ENCODE measurements at regions not wholly inside any gene's neighbourhood (a gene's known extent, or its start where the extent isn't known, plus 50 kb on each side); places are given as distances from the start of the nearest gene placed in this dataset.

DNA sequence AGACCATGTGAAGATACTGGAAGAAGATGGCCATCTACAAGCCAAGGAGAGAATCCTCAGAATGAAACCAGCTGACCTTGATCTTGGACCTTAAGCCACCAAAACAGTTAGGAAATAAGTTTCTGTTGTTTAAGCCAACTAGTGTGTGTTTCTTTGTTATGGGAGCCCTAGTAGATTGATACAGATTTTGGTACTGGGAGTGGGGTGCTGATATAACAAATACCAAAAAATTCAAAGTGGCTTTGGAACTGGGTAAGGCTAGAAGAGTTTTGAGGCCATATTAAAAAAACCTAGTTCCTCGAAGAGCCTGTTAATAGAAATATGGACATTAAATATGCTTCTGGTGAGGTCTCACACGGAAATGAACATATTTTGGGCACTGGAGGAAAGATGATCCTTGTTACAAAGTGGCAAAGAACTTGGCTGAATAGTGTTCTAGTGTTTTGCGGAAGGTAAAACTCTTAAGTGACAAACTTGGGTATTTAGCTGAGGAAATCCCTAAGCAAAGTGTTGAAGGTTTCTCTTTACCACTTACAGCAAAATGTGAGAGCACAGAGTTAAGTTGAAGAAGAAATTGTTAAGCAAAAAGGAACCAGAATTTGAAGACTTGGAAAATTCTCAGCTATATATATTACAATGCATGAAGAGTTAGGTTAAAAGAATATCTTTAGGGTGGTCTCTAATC, 55.1 kb upstream of the CD83 start:
- no peak overlapping the region for H3K4me3 ChIP-seq (ENCODE audit: low read depth, low read length)
- no peak for DNase-seq (ENCODE audit: low read depth)

- DNase-seq (ENCODE audit: low read depth): no peak
- H3K4me3 ChIP-seq (ENCODE audit: low read depth, low read length): no peak overlapping the region
These were observed 53.8 kb upstream of the CD83 start for GRCh38 chr6:14063756-14064155.

GRCh38 chr6:14065350-14065749, 52.2 kb upstream of the CD83 start:
- DNase-seq (ENCODE audit: low read depth): no peak

DNA sequence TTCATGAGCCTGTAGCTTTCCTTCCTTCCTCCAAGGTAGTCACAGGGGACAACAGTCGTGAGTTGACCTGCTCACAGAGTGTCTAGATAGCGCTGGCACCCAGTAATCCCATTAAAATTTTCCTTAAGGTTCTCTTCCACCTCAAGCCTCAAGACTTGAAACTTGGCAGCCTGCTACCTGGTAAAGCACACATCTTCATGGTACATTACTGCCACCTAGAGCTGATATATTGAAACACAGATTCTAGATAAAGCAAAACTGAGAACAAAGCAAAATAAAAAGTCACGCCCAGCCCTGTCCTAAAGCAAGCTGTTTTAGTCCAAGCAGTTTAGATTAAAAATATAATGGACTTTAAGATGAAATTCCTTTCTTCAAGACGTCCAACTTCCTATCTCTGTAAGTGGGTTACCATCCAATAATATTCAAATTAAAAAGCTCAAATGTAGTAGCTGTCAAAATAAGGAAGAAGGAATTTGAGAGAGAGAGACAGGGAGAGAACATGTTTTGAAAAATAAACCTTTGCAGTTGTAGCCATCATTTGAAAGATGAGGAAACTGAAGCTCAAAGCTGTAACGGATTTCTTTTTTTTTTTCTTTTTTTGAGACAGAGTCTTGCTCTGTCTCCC, 50.7 kb upstream of the CD83 start:
- no peak overlapping the region for H3K4me3 ChIP-seq (ENCODE audit: low read depth, low read length)
- DNase-seq (ENCODE audit: low read depth): peak; percentile 36

More at GRCh38 chr6:14065350-14065749, 52.2 kb upstream of the CD83 start:
- no peak overlapping the region for H3K4me3 ChIP-seq (ENCODE audit: low read depth, low read length)

DNA sequence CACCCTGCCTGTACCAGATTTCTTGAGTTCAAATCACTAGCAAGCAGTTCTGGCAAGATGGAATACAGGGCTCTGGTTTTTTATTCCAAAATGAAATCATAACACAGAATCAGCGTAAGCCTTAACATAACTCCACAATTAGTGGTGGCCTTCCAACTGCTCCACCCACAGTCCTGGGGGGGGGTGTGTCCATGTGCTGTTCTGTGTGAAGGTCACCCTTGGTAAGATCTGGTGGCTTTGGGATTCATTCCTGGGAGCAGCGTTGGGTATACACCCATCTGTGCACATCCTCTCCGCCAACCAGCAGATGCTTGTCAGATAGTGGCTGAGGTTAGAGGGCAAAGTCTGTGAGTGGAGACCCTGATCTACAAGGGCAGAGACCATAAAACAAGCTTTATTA, 49.9 kb upstream of the CD83 start:
- DNase-seq (ENCODE audit: low read depth): no peak
- no peak overlapping the region for H3K4me3 ChIP-seq (ENCODE audit: low read depth, low read length)

Measured in skeletal muscle cell (primary cell).